Liver (tissue), 7 donors: ENCODE measurements at regions not wholly inside any gene's neighbourhood (a gene's known extent, or its start where the extent isn't known, plus 50 kb on each side); places are given as distances from the start of the nearest gene placed in this dataset.

Experiments used
- DNase-seq: peaks from one replicate; pipeline ENCODE4 v3.0.0-alpha.2; 2017; ENCODE audit warnings: low spot score
- H3K27ac ChIP-seq, 2 donors: one replicate each; pipeline ENCODE4 v1.7.0; 2013; ENCODE audit warnings: inconsistent platforms in 2 of 2, low read length in 2 of 2, control low read depth in 1 of 2, low read depth in 1 of 2, mild to moderate bottlenecking in 1 of 2
- H3K27me3 ChIP-seq, 4 donors: one replicate each; pipeline versions ENCODE4 v1.6.1 to v1.7.0; 2013; ENCODE audit warnings: low read length in 3 of 4, inconsistent platforms in 1 of 4, mild to moderate bottlenecking in 1 of 4, moderate library complexity in 1 of 4; ENCODE audit not compliant: control insufficient read depth in 4 of 4, insufficient read depth in 4 of 4
- H3K36me3 ChIP-seq, 4 donors: one replicate each; pipeline versions ENCODE4 v1.6.1 to v1.7.0; 2013; ENCODE audit warnings: low read length in 3 of 4, mild to moderate bottlenecking in 3 of 4, low read depth in 1 of 4, moderate library complexity in 1 of 4; ENCODE audit not compliant: control insufficient read depth in 4 of 4, insufficient read depth in 3 of 4
- H3K4me1 ChIP-seq, 4 donors: one replicate each; pipeline versions ENCODE4 v1.6.1 to v1.7.0; 2013; ENCODE audit warnings: low read length in 3 of 4, mild to moderate bottlenecking in 3 of 4, moderate library complexity in 1 of 4; ENCODE audit not compliant: control insufficient read depth in 4 of 4, insufficient read depth in 4 of 4
- H3K4me3 ChIP-seq, 3 donors: one replicate each; pipeline versions ENCODE4 v1.6.1 to v1.7.0; 2013; ENCODE audit warnings: low read length in 3 of 3, control low read depth in 1 of 3, low read depth in 1 of 3, mild to moderate bottlenecking in 1 of 3
- H3K9ac ChIP-seq, 2 donors: one replicate each; pipeline ENCODE4 v1.7.0; 2013; ENCODE audit warnings: low read length in 2 of 2, mild to moderate bottlenecking in 2 of 2, moderate library complexity in 2 of 2, control low read depth in 1 of 2, low read depth in 1 of 2
- H3K9me3 ChIP-seq, 4 donors: one replicate each; pipeline versions ENCODE4 v1.6.1 to v1.7.0; 2013; ENCODE audit warnings: low read length in 3 of 4; ENCODE audit not compliant: control insufficient read depth in 4 of 4
- EGR1 ChIP-seq, 2 donors: IDR thresholded peaks; 2 replicates each; pipeline ENCODE4 v1.6.1; 2016 to 2018; ENCODE audit warnings: antibody characterized with exemption in 2 of 2, low read depth in 2 of 2
- FOXA1 ChIP-seq: IDR thresholded peaks from 2 replicates; pipeline ENCODE4 v1.6.1; 2016; ENCODE audit warnings: antibody characterized with exemption
- FOXA2 ChIP-seq: IDR thresholded peaks from 2 replicates; pipeline ENCODE4 v1.6.1; 2016; ENCODE audit warnings: antibody characterized with exemption
- HNF4A ChIP-seq, 2 donors: conservative IDR thresholded peaks; 2 replicates each; pipeline ENCODE4 v1.6.1; 2016; ENCODE audit warnings: antibody characterized with exemption in 2 of 2, mild to moderate bottlenecking in 2 of 2
- HNF4G ChIP-seq: IDR thresholded peaks from 2 replicates; pipeline ENCODE4 v1.6.1; 2016; ENCODE audit warnings: antibody characterized with exemption
- JUND ChIP-seq, 2 donors: IDR thresholded peaks; 2 replicates each; pipeline ENCODE4 v1.6.1; 2016; ENCODE audit warnings: antibody characterized with exemption in 2 of 2
- NR2F2 ChIP-seq: IDR thresholded peaks from 2 replicates; pipeline ENCODE4 v1.6.1; 2016; ENCODE audit warnings: antibody characterized with exemption
- RAD21 ChIP-seq, 2 donors: IDR thresholded peaks; 2 replicates each; pipeline ENCODE4 v1.6.1; 2016; ENCODE audit warnings: antibody characterized with exemption in 2 of 2, mild to moderate bottlenecking in 2 of 2
- RXRA ChIP-seq, 2 donors: IDR thresholded peaks; 2 replicates each; pipeline ENCODE4 v1.6.1; 2017 to 2018; ENCODE audit warnings: antibody characterized with exemption in 2 of 2, mild to moderate bottlenecking in 1 of 2
- SP1 ChIP-seq: IDR thresholded peaks from 2 replicates; pipeline ENCODE4 v1.6.1; 2018; ENCODE audit warnings: antibody characterized with exemption, mild to moderate bottlenecking
- TAF1 ChIP-seq: conservative IDR thresholded peaks from 2 replicates; pipeline ENCODE4 v1.6.1; 2016; ENCODE audit warnings: antibody characterized with exemption, mild to moderate bottlenecking
- WGBS: extraction: QIAGEN DNeasy Blood & Tissue Kit; methylation state at CpG from one replicate; pipeline ENCODE4 v1.1.7; 2013; 5-methylcytosine and 5-hydroxymethylcytosine counted together
- TF ChIP-seq, protein P1 (sequence below): IDR thresholded peaks from 2 replicates; pipeline ENCODE4 v1.6.1; 2016; ENCODE audit warnings: antibody characterized with exemption
- TF ChIP-seq, protein P2 (sequence below): IDR thresholded peaks from 2 replicates; pipeline ENCODE4 v1.6.1; 2016; ENCODE audit warnings: antibody characterized with exemption
- TF ChIP-seq, protein P3 (sequence below): IDR thresholded peaks from 2 replicates; pipeline ENCODE4 v1.6.1; 2016; ENCODE audit warnings: antibody characterized with exemption, mild to moderate bottlenecking
- donor health status: healthy.
- donor health status: healthy.
- donor health status: healthy.
- donor health status: healthy.

GRCh38 chr1:59022199-59022598 is 238.4 kb upstream of the JUN start:
- Histone ChIP-seq H3K27me3 (no peaks in the 10 kb centered on the region), H3K4me3 (no peak overlapping the region), H3K36me3 (no peaks in the 10 kb centered on the region), H3K9me3 (no peaks in the 10 kb centered on the region), H3K27ac (no peak overlapping the region), H3K4me1 (peaks cover 0 to 8% (median 3%) of the 10 kb centered on the region in 4 donors), H3K9ac (no peak overlapping the region)
- 37% methylated on average over 3 of the region's 3 CpGs for whole genome bisulfite sequencing
- DNase-seq = no peak
- TF ChIP-seq HNF4A (conservative IDR thresholded peaks at IDR 0.05) (peak; percentile 66 to 85), RXRA (IDR thresholded peaks at IDR 0.05) (peak; percentile 88 to 94), RAD21 (IDR thresholded peaks at IDR 0.05) (peak in 1 of 2 donors; percentile 26), NR2F2 (peak; percentile 59), HNF4G (no peak)

DNA sequence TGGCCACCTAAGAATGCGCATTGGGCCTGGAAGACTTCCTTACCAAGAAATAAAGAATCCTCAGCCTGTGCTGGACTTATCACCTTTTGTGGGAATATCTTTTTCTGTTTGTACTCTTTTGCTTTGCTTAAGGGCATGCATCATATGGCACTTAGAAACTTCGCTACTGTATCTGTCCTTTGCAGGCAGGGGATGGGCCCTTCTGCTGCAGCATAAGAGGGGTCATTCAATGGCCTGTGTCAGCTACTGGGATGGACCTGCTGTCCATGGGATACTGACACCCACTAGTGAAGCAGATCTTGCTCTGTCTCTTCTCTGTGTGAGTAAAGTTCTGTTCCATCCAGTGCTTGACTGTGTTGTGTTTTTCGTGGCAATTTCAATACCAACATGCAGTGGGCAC is 239.0 kb upstream of the JUN start:
- no peaks in the 10 kb centered on the region for H3K36me3 ChIP-seq
- H3K4me1 ChIP-seq = peaks cover 0 to 8% (median 3%) of the 10 kb centered on the region in 4 donors
- H3K9ac ChIP-seq = no peak overlapping the region
- no peak overlapping the region for H3K4me3 ChIP-seq
- no peak for TF ChIP-seq RAD21 (IDR thresholded peaks at IDR 0.05)
- TF ChIP-seq TAF1 = no peak
- no peak for TF ChIP-seq NR2F2
- TF ChIP-seq, protein P1, sequence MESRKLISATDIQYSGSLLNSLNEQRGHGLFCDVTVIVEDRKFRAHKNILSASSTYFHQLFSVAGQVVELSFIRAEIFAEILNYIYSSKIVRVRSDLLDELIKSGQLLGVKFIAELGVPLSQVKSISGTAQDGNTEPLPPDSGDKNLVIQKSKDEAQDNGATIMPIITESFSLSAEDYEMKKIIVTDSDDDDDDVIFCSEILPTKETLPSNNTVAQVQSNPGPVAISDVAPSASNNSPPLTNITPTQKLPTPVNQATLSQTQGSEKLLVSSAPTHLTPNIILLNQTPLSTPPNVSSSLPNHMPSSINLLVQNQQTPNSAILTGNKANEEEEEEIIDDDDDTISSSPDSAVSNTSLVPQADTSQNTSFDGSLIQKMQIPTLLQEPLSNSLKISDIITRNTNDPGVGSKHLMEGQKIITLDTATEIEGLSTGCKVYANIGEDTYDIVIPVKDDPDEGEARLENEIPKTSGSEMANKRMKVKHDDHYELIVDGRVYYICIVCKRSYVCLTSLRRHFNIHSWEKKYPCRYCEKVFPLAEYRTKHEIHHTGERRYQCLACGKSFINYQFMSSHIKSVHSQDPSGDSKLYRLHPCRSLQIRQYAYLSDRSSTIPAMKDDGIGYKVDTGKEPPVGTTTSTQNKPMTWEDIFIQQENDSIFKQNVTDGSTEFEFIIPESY = no peak
- TF ChIP-seq SP1 = no peak
- no peak for TF ChIP-seq FOXA2
- TF ChIP-seq, protein P2, sequence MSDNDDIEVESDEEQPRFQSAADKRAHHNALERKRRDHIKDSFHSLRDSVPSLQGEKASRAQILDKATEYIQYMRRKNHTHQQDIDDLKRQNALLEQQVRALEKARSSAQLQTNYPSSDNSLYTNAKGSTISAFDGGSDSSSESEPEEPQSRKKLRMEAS = no peak
- TF ChIP-seq HNF4A (conservative IDR thresholded peaks at IDR 0.05) = no peak
- TF ChIP-seq JUND (IDR thresholded peaks at IDR 0.05) = no peak
- TF ChIP-seq, protein P3, sequence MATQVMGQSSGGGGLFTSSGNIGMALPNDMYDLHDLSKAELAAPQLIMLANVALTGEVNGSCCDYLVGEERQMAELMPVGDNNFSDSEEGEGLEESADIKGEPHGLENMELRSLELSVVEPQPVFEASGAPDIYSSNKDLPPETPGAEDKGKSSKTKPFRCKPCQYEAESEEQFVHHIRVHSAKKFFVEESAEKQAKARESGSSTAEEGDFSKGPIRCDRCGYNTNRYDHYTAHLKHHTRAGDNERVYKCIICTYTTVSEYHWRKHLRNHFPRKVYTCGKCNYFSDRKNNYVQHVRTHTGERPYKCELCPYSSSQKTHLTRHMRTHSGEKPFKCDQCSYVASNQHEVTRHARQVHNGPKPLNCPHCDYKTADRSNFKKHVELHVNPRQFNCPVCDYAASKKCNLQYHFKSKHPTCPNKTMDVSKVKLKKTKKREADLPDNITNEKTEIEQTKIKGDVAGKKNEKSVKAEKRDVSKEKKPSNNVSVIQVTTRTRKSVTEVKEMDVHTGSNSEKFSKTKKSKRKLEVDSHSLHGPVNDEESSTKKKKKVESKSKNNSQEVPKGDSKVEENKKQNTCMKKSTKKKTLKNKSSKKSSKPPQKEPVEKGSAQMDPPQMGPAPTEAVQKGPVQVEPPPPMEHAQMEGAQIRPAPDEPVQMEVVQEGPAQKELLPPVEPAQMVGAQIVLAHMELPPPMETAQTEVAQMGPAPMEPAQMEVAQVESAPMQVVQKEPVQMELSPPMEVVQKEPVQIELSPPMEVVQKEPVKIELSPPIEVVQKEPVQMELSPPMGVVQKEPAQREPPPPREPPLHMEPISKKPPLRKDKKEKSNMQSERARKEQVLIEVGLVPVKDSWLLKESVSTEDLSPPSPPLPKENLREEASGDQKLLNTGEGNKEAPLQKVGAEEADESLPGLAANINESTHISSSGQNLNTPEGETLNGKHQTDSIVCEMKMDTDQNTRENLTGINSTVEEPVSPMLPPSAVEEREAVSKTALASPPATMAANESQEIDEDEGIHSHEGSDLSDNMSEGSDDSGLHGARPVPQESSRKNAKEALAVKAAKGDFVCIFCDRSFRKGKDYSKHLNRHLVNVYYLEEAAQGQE = no peak
- TF ChIP-seq FOXA1 = no peak
- no peak for TF ChIP-seq EGR1 (IDR thresholded peaks at IDR 0.05; ENCODE audit: low read depth in 2 of 2)
- no peaks in the 10 kb centered on the region for H3K9me3 ChIP-seq
- WGBS = 99% methylated on average over 3 of the region's 3 CpGs
- no peak for DNase-seq
- no peak overlapping the region for H3K27ac ChIP-seq
- H3K27me3 ChIP-seq = no peaks in the 10 kb centered on the region

GRCh38 chr1:59025201-59025600 is 241.4 kb upstream of the JUN start:
- no peaks in the 10 kb centered on the region for H3K36me3 ChIP-seq
- H3K4me3 ChIP-seq = no peak overlapping the region
- no peak overlapping the region for H3K27ac ChIP-seq
- no peak for DNase-seq
- WGBS = 88% methylated on average over 2 of the region's 2 CpGs
- TF ChIP-seq EGR1 (IDR thresholded peaks at IDR 0.05; ENCODE audit: low read depth in 2 of 2) (no peak), RAD21 (IDR thresholded peaks at IDR 0.05) (no peak), FOXA1 (no peak), JUND (IDR thresholded peaks at IDR 0.05) (no peak), NR2F2 (no peak), RXRA (IDR thresholded peaks at IDR 0.05) (no peak), HNF4G (no peak), SP1 (no peak)
- TF ChIP-seq, protein P2 = no peak
- H3K9me3 ChIP-seq = no peaks in the 10 kb centered on the region
- H3K27me3 ChIP-seq = no peaks in the 10 kb centered on the region
- H3K9ac ChIP-seq = no peak overlapping the region
- H3K4me1 ChIP-seq = peaks cover 0 to 6% (median 3%) of the 10 kb centered on the region in 4 donors
